Subcutaneous abdominal adipose tissue (tissue), 5 donors: ENCODE measurements at regions not wholly inside any gene's neighbourhood (a gene's known extent, or its start where the extent isn't known, plus 50 kb on each side); places are given as distances from the start of the nearest gene placed in this dataset.

Experiments used
- H3K27ac ChIP-seq: one replicate; pipeline ENCODE4 v1.7.0; 2013; ENCODE audit warnings: low read depth, mild to moderate bottlenecking, inconsistent platforms, low read length, moderate library complexity
- H3K27me3 ChIP-seq, 5 donors: one replicate each; pipeline ENCODE4 v1.7.0; 2013; ENCODE audit warnings: low read length in 5 of 5, inconsistent platforms in 1 of 5; ENCODE audit not compliant: control insufficient read depth in 5 of 5, insufficient read depth in 4 of 5
- H3K36me3 ChIP-seq, 5 donors: one replicate each; pipeline ENCODE4 v1.7.0; 2013; ENCODE audit warnings: low read length in 5 of 5; ENCODE audit not compliant: control insufficient read depth in 5 of 5, insufficient read depth in 5 of 5
- H3K4me1 ChIP-seq, 5 donors: one replicate each; pipeline ENCODE4 v1.7.0; 2013; ENCODE audit warnings: low read length in 5 of 5, mild to moderate bottlenecking in 3 of 5, moderate library complexity in 1 of 5; ENCODE audit not compliant: control insufficient read depth in 5 of 5, insufficient read depth in 5 of 5
- H3K4me3 ChIP-seq, 5 donors: one replicate each; pipeline ENCODE4 v1.7.0; 2013; ENCODE audit warnings: low read length in 5 of 5, low read depth in 1 of 5
- H3K9ac ChIP-seq, 5 donors: one replicate each; pipeline ENCODE4 v1.7.0; 2013; ENCODE audit warnings: low read length in 5 of 5, mild to moderate bottlenecking in 4 of 5, moderate library complexity in 3 of 5
- H3K9me3 ChIP-seq, 5 donors: one replicate each; pipeline ENCODE4 v1.7.0; 2013; ENCODE audit warnings: low read length in 5 of 5; ENCODE audit not compliant: control insufficient read depth in 5 of 5
- donor health status: healthy.
- donor health status: healthy.
- donor health status: healthy.
- donor health status: healthy.
- donor health status: healthy.

GRCh38 chr2:180630756-180631155 is 349.6 kb upstream of the UBE2E3 start:
- Histone ChIP-seq H3K9me3 (no peaks in the 10 kb centered on the region), H3K27me3 (no peaks in the 10 kb centered on the region), H3K27ac (no peak overlapping the region), H3K36me3 (no peaks in the 10 kb centered on the region), H3K4me1 (peaks cover 0 to 7% (median 0%) of the 10 kb centered on the region in 5 donors), H3K4me3 (no peak overlapping the region), H3K9ac (no peak overlapping the region)

- H3K36me3 ChIP-seq: no peaks in the 10 kb centered on the region
Measured at GRCh38 chr2:180625006-180625844, 355.2 kb upstream of the UBE2E3 start.

GRCh38 chr2:180621941-180622918 is 358.2 kb upstream of the UBE2E3 start:
- Histone ChIP-seq H3K4me1 (no peaks in the 10 kb centered on the region), H3K27ac (no peak overlapping the region), H3K9me3 (no peaks in the 10 kb centered on the region), H3K27me3 (no peaks in the 10 kb centered on the region), H3K9ac (no peak overlapping the region), H3K4me3 (no peak overlapping the region), H3K36me3 (no peaks in the 10 kb centered on the region)

More at GRCh38 chr2:180625006-180625844, 355.2 kb upstream of the UBE2E3 start:
- H3K27me3 ChIP-seq: no peaks in the 10 kb centered on the region
- no peaks in the 10 kb centered on the region for H3K4me1 ChIP-seq
- H3K9me3 ChIP-seq: no peaks in the 10 kb centered on the region
- no peak overlapping the region for H3K9ac ChIP-seq
- no peak overlapping the region for H3K27ac ChIP-seq
- H3K4me3 ChIP-seq: no peak overlapping the region

GRCh38 chr2:180621366-180621765 is 359.0 kb upstream of the UBE2E3 start:
- no peaks in the 10 kb centered on the region for H3K27me3 ChIP-seq
- H3K4me1 ChIP-seq: no peaks in the 10 kb centered on the region
- no peak overlapping the region for H3K9ac ChIP-seq
- no peak overlapping the region for H3K4me3 ChIP-seq
- no peak overlapping the region for H3K27ac ChIP-seq
- H3K36me3 ChIP-seq: no peaks in the 10 kb centered on the region
- no peaks in the 10 kb centered on the region for H3K9me3 ChIP-seq

- H3K9ac ChIP-seq: no peak overlapping the region
- H3K9me3 ChIP-seq: no peaks in the 10 kb centered on the region
- no peak overlapping the region for H3K4me3 ChIP-seq
- H3K27me3 ChIP-seq: no peaks in the 10 kb centered on the region
- H3K4me1 ChIP-seq: no peaks in the 10 kb centered on the region
- H3K36me3 ChIP-seq: no peaks in the 10 kb centered on the region
- H3K27ac ChIP-seq: no peak overlapping the region
Measured at GRCh38 chr2:180618570-180618969, 361.8 kb upstream of the UBE2E3 start.

GRCh38 chr2:180614776-180615175 is 365.6 kb upstream of the UBE2E3 start:
- H3K4me1 ChIP-seq: no peaks in the 10 kb centered on the region
- H3K9ac ChIP-seq: no peak overlapping the region
- H3K27me3 ChIP-seq: no peaks in the 10 kb centered on the region
- H3K27ac ChIP-seq: no peak overlapping the region
- H3K4me3 ChIP-seq: no peak overlapping the region
- no peaks in the 10 kb centered on the region for H3K9me3 ChIP-seq
- no peaks in the 10 kb centered on the region for H3K36me3 ChIP-seq

GRCh38 chr2:180609626-180610340 is 370.6 kb upstream of the UBE2E3 start:
- H3K9ac ChIP-seq: no peak overlapping the region
- no peak overlapping the region for H3K4me3 ChIP-seq
- no peaks in the 10 kb centered on the region for H3K36me3 ChIP-seq
- no peaks in the 10 kb centered on the region for H3K27me3 ChIP-seq
- H3K4me1 ChIP-seq: no peaks in the 10 kb centered on the region
- no peak overlapping the region for H3K27ac ChIP-seq
- no peaks in the 10 kb centered on the region for H3K9me3 ChIP-seq

GRCh38 chr2:180607514-180608049 is 372.8 kb upstream of the UBE2E3 start:
- Histone ChIP-seq H3K9me3 (no peaks in the 10 kb centered on the region), H3K27ac (no peak overlapping the region), H3K9ac (no peak overlapping the region), H3K4me3 (no peak overlapping the region), H3K27me3 (no peaks in the 10 kb centered on the region), H3K36me3 (no peaks in the 10 kb centered on the region), H3K4me1 (no peaks in the 10 kb centered on the region)

GRCh38 chr2:180604077-180604476 is 376.3 kb upstream of the UBE2E3 start:
- no peaks in the 10 kb centered on the region for H3K9me3 ChIP-seq
- H3K4me3 ChIP-seq: no peak overlapping the region
- H3K27ac ChIP-seq: no peak overlapping the region
- no peaks in the 10 kb centered on the region for H3K36me3 ChIP-seq
- H3K27me3 ChIP-seq: no peaks in the 10 kb centered on the region
- H3K4me1 ChIP-seq: no peaks in the 10 kb centered on the region
- H3K9ac ChIP-seq: no peak overlapping the region
